Keratinocyte (primary cell): ENCODE measurements at regions not wholly inside any gene's neighbourhood (a gene's known extent, or its start where the extent isn't known, plus 50 kb on each side); places are given as distances from the start of the nearest gene placed in this dataset.

Experiments
- DNase-seq: peaks from one replicate; pipeline ENCODE4 v3.0.0-alpha.2; 2011; ENCODE audit warnings: low read depth, missing footprints, low spot score
- FAIRE-seq: peaks from 2 replicates; lab custom pipeline; 2011; peaks lifted over from hg19 to GRCh38; lab: Jason Lieb, UNC
- H2AFZ ChIP-seq: 2 replicates; pipeline ENCODE4 v1.6.0; 2012; ENCODE audit warnings: low read length, control low read depth, inconsistent platforms; ENCODE audit not compliant: control insufficient read depth
- H3K27ac ChIP-seq: 2 replicates; pipeline ENCODE4 v1.5.1; 2011; ENCODE audit warnings: low read length; ENCODE audit not compliant: control insufficient read depth, insufficient read depth
- H3K27me3 ChIP-seq: 3 replicates; pipeline ENCODE4 v1.6.0; 2011; ENCODE audit warnings: low read length; ENCODE audit not compliant: control insufficient read depth, insufficient read depth; ENCODE audit errors: extremely low read depth
- H3K36me3 ChIP-seq, 2 experiments: 2 replicates in 1 of 2; 3 replicates in 1 of 2; pipeline ENCODE4 v1.5.1; 2011; ENCODE audit warnings: low read length in 2 of 2, mild to moderate bottlenecking in 1 of 2; ENCODE audit not compliant: control insufficient read depth in 2 of 2, insufficient read depth in 2 of 2; ENCODE audit errors: extremely low read depth in 1 of 2
- H3K4me1 ChIP-seq: 3 replicates; pipeline ENCODE4 v1.5.1; 2011; ENCODE audit warnings: low read length; ENCODE audit not compliant: control insufficient read depth, insufficient read depth; ENCODE audit errors: extremely low read depth
- H3K4me2 ChIP-seq: 3 replicates; pipeline ENCODE4 v1.6.0; 2011; ENCODE audit warnings: low read depth, low read length; ENCODE audit not compliant: control insufficient read depth, insufficient read depth; ENCODE audit errors: extremely low read depth
- H3K4me3 ChIP-seq, 3 experiments: fragments of 200-600 bp in 1 of 3; sonication (generic) in 1 of 3; 2 replicates in 2 of 3; 3 replicates in 1 of 3; pipeline ENCODE4 v1.5.1; 2011 to 2016; ENCODE audit warnings: low read length in 3 of 3, mild to moderate bottlenecking in 3 of 3, control low read depth in 2 of 3, inconsistent platforms in 1 of 3, low read depth in 1 of 3, mixed read lengths in 1 of 3, mixed run types in 1 of 3, moderate library complexity in 1 of 3; ENCODE audit not compliant: control insufficient read depth in 2 of 3, insufficient read depth in 2 of 3; ENCODE audit errors: extremely low read depth in 1 of 3
- H3K79me2 ChIP-seq: 2 replicates; pipeline ENCODE4 v1.6.0; 2012; ENCODE audit warnings: low read length; ENCODE audit not compliant: control insufficient read depth, insufficient read depth
- H3K9ac ChIP-seq: 3 replicates; pipeline ENCODE4 v1.6.0; 2011; ENCODE audit warnings: low read length; ENCODE audit not compliant: control insufficient read depth, insufficient read depth; ENCODE audit errors: extremely low read depth
- H3K9me1 ChIP-seq: 3 replicates; pipeline ENCODE4 v1.6.0; 2011; ENCODE audit warnings: low read length; ENCODE audit not compliant: control insufficient read depth, insufficient read depth; ENCODE audit errors: extremely low read depth
- H3K9me3 ChIP-seq: 2 replicates; pipeline ENCODE4 v1.5.1; 2012; ENCODE audit warnings: low read depth, low read length; ENCODE audit not compliant: control insufficient read depth
- H4K20me1 ChIP-seq: 3 replicates; pipeline ENCODE4 v1.6.0; 2011; ENCODE audit warnings: low read length; ENCODE audit not compliant: control insufficient read depth, insufficient read depth; ENCODE audit errors: extremely low read depth
- CTCF ChIP-seq, 3 experiments: IDR thresholded peaks in 1 of 3; conservative IDR thresholded peaks in 1 of 3; optimal IDR thresholded peaks in 1 of 3; 2 replicates in 2 of 3; 3 replicates in 1 of 3; pipeline versions ENCODE3 to v1.5.1; 2011; ENCODE audit warnings: low read length in 3 of 3, mild to moderate bottlenecking in 3 of 3, moderate library complexity in 2 of 3, control low read depth in 1 of 3, inconsistent platforms in 1 of 3; ENCODE audit not compliant: insufficient read depth in 2 of 3; ENCODE audit errors: extremely low read depth in 1 of 3
- EZH2 ChIP-seq: IDR thresholded peaks from one replicate; pipeline ENCODE4 v1.6.1; 2012; ENCODE audit warnings: inconsistent platforms, mild to moderate bottlenecking, low read length, moderate library complexity
- dilution Hi-C: fragments of 300-500 bp; cut with MboI; formaldehyde crosslinking; loops from one replicate; pipeline ENCODE4 v1.7.0; 2020; ENCODE audit warnings: low sequenced_read_pairs; ENCODE audit not compliant: extremely low pct_ligation_motif_present

GRCh38 chr7:25493805-25494366, 265.6 kb upstream of the NPVF start:
- no peaks in the 10 kb centered on the region for H3K9me3 ChIP-seq
- H3K4me1 ChIP-seq = no peaks in the 10 kb centered on the region
- H4K20me1 ChIP-seq = no peaks in the 10 kb centered on the region
- H3K36me3 ChIP-seq = no peaks in the 10 kb centered on the region
- no peak overlapping the region for H3K27ac ChIP-seq
- FAIRE-seq (no peak), DNase-seq (no peak)
- TF ChIP-seq CTCF (optimal IDR thresholded peaks at IDR 0.05 in 1 of 3, IDR thresholded peaks at IDR 0.05 in 1 of 3, conservative IDR thresholded peaks at IDR 0.05 in 1 of 3; ENCODE audit: extremely low read depth in 1 of 3, insufficient read depth in 2 of 3, low read length in 3 of 3) = no peak
- TF ChIP-seq EZH2 = no peak
- no peak overlapping the region for H3K4me3 ChIP-seq
- no peak overlapping the region for H3K9ac ChIP-seq
- H3K4me2 ChIP-seq = no peak overlapping the region
- H3K27me3 ChIP-seq = no peaks in the 10 kb centered on the region
- H2AFZ ChIP-seq = no peak overlapping the region
- H3K79me2 ChIP-seq = no peaks in the 10 kb centered on the region
- H3K9me1 ChIP-seq = no peaks in the 10 kb centered on the region
- dilution Hi-C loops = no loop called here

GRCh38 chr7:25494896-25495295, 266.6 kb upstream of the NPVF start:
- H3K9ac ChIP-seq = no peak overlapping the region
- H3K4me3 ChIP-seq = no peak overlapping the region
- DNase-seq (no peak), FAIRE-seq (no peak)
- H3K9me3 ChIP-seq = no peaks in the 10 kb centered on the region
- no peak overlapping the region for H3K27ac ChIP-seq
- no peaks in the 10 kb centered on the region for H3K79me2 ChIP-seq
- H3K4me2 ChIP-seq = no peak overlapping the region
- H3K36me3 ChIP-seq = no peaks in the 10 kb centered on the region
- H2AFZ ChIP-seq = no peak overlapping the region
- no peak for TF ChIP-seq CTCF (optimal IDR thresholded peaks at IDR 0.05 in 1 of 3, IDR thresholded peaks at IDR 0.05 in 1 of 3, conservative IDR thresholded peaks at IDR 0.05 in 1 of 3; ENCODE audit: extremely low read depth in 1 of 3, insufficient read depth in 2 of 3, low read length in 3 of 3)
- TF ChIP-seq EZH2 = no peak
- H3K4me1 ChIP-seq = no peaks in the 10 kb centered on the region
- no peaks in the 10 kb centered on the region for H3K9me1 ChIP-seq
- dilution Hi-C loops = no loop called here
- no peaks in the 10 kb centered on the region for H3K27me3 ChIP-seq
- no peaks in the 10 kb centered on the region for H4K20me1 ChIP-seq
